T1000 (cell line): ENCODE measurements at regions not wholly inside any gene's neighbourhood (a gene's known extent, or its start where the extent isn't known, plus 50 kb on each side); places are given as distances from the start of the nearest gene placed in this dataset.

ENCODE experiments used
- DNase-seq: peaks from one replicate; lab custom pipeline; 2025; ENCODE audit warnings: mixed read lengths; lab: John Stamatoyannopoulos, UW

DNA sequence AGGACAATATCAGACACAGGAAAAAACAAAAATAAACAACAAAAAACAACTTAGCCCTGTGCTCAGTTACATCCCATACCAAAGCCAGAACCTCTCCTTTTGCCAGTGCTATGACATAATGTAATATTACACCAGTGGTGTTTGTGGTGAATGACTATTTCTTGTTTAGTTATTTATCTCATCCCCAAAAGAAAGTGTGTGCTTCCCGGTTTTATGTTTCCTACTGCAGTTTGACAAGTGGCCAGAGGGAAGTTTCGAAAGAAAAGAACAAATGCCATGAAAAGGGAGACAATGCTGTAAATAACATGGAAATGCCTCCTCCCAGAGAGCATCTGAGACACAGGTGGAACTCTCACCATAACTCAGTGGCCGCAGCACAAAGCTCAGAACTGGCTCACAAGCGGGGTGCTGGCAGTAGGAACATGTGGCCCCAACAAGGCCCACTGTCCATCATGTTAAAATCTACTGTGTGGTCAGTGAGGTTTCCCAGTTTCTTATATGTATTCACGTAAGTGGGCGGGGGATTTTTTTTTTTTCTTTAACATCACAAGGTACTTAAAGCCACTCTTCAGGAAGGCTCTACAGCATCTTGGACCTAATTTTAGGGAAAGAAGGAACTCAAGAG, 158.2 kb downstream of the BARHL2 start:
- no peak for DNase-seq

DNA sequence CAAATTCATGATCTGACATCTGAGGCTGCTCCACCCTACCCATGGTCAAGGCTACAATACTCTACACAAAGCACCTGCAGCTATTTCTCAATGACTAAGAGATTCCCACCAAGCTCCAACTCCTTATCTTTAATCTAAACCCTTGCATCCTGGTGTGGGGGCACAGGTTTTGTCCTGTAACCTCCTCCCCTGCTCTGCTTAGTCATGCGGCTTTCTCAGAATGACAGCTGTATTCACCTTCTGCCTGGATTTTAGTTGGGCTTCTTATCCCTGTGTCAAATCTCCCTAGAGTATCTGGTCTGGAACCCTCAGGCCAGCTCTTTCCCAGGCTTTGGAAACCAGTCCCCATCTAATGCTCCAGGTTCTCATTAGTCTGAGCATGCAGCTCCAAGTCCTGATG, 159.0 kb downstream of the BARHL2 start:
- DNase-seq = no peak

- no peak for DNase-seq
Observed at GRCh38 chr1:90557706-90558105, 159.4 kb downstream of the BARHL2 start.

DNA sequence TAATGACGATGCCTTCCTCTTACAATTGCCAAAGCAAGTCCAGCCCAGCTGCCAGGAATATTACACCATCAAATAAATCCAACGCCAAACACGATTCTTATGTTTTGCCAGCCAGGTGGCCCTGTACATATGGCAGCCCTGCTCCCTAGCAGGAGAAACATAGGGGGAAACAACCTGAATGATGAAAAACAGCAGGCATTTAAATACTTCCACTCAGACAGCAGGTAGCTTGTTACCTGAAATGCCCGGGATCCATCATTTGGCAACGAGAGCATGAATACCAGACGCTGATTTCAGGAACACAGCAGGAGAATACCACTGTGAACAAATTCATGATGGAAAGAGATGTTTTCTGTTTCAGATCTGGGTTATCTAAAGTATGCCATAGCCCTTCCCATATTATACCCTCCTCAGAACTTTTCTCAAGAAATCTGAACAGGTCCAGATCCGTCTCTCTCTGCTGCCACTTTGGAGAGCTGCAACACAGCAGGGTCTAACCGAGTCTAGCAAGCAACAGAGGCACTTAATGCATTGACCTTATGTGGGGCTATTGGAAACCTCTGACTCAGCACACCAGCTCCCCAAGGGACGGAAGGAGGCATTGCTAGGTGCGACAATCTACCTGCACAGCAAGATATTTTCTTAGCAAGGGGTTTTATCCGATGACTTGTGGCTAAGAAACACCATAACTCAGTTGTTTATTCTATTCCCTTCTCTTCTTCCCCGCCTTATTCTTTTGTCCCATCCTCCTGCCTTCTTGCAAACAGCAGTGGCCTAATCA, 166.3 kb downstream of the BARHL2 start:
- DNase-seq = no peak

DNA sequence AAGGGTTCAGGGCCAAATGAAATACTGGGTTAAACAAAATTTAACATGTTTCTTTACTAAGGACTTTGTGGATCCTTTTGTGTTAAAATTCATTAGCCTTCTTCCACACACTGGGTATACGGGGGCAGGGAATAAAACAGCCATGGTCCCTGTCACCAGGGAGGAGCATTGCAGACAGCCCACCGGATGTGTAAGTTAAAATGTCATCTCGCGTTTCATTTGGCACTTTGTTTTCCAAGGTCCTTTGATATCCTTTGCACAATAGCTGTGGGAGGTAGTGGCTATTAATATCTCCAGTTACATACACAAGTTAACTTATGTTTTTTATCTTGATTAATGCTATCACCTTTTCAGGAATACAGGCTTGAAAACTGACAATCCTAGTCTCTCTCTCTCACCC, 172.7 kb downstream of the BARHL2 start:
- no peak for DNase-seq

- no peak for DNase-seq
Observed at GRCh38 chr1:90537606-90538362, 179.3 kb downstream of the BARHL2 start.

GRCh38 chr1:90534663-90535295, 182.3 kb downstream of the BARHL2 start:
- DNase-seq = no peak

- no peak for DNase-seq
Observed at GRCh38 chr1:90534116-90534515, 183.0 kb downstream of the BARHL2 start.

DNA sequence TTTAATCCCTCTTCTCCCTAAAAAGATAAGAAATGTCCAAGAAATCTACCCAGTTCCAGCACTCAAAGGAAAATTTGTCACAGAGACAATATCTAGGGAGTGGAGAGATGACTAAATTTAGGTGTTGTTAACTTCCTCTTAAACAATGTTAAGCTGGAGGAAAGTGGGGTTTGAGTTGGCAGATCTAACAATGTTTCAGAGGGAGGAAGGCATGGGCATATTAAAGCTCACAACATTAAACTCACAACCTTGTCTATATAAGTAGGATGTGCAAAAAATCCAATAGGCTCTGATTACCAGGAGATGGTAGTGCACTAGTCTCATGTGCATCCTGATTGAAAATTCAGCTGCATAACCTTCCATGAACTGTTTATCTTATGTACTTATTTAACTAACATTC, 190.1 kb downstream of the BARHL2 start:
- no peak for DNase-seq

- no peak for DNase-seq
Observed at GRCh38 chr1:90522432-90522831, 194.7 kb downstream of the BARHL2 start.

GRCh38 chr1:90513956-90514355, 203.1 kb downstream of the BARHL2 start:
- no peak for DNase-seq

- no peak for DNase-seq
Observed at GRCh38 chr1:90512441-90512840, 204.7 kb downstream of the BARHL2 start.

DNA sequence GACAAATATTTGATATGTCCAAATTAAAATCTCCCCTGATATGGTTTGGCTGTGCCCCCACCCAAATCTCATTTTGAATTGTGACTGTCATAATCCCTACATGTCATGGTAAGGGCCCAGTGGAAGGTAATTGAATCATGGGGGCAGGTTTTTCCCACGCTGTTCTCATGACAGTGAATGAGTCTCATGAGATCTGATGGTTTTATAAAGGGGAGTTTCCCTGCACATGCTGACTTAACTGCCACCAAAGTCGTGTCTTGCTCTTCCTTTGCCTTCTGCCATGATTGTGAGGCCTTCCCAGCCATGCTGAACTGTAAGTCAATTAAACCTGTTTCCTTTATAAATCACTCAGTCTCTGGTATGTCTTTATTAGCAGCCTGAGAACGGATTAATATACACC, 207.0 kb downstream of the BARHL2 start:
- DNase-seq = no peak

GRCh38 chr1:90509225-90510048, 207.7 kb downstream of the BARHL2 start:
- DNase-seq = no peak

DNA sequence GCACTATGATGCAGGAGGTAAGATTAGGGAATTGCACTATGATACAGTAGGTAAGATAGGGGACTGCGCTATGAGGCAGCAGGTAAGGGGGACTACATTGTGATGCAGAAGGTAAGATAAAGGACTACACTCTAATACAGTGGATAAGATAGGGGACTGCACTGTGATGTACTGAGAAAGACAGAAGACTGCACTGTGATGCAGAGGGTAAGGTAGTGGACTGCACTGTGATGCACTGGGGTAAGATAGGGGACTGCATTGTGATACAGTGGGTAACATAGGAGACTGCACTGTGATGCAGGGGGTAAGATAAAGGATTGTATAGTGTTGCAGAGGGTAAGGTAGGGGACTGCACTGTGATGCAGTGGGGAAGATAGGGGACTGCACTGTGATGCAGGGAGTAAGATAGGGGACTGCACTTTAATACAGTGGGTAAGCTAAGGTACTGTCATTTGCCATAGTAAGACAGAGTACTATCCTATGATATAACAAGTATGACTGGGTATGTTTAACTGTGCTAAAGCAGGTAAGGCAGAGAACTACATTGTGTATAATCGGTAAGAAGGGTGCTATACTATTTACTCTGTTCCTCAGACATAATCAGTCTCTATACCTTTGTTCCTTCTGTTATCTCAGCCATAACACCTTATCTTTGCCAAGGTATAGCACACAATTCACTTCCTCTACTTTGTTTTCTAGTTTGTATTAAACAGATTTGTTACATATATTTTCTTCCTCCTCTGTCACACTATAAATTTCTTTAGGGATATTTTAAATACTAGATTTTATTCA, 208.5 kb downstream of the BARHL2 start:
- DNase-seq = no peak

GRCh38 chr1:90507173-90507572, 209.9 kb downstream of the BARHL2 start:
- DNase-seq = no peak

- DNase-seq = no peak
Observed at GRCh38 chr1:90505806-90506205, 211.3 kb downstream of the BARHL2 start.

DNA sequence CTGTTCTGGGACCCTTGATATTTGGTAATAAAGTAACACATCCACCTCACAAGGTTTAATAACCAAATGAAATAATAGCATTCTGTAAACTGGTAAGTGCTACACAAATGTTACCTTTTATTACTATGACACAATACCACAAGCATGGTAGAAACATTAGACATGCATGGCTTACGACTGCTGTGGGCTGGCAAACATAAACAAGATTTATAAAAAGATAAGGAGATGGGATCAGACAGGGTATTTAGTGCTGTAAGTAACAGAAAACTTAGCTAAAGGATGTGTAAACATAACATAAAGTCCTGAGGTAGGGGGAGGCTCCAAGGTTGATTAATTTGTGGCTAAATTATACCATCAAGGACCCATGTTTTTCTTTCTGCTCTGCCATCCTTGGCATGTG, 212.6 kb downstream of the BARHL2 start:
- no peak for DNase-seq

DNA sequence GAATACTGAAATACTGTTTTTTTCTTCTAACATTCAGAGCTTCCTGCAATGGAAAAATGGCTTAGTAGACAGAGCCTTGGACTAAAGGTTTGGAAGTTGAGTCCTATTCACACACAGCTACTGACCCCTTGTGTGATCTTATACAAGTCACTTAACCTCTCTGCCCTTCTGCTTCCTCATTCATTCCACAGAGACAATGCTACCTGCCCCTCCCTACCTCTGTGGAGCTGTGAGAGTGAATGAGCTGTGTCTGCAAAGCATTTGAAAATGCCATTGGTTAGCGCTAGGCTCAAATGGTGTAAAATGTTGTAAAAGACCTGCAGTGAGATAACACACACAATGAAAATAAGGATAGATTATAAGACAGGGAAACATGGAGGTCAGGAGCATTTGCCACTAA, 214.4 kb downstream of the BARHL2 start:
- no peak for DNase-seq

- DNase-seq = no peak
Observed at GRCh38 chr1:90502194-90502593, 214.9 kb downstream of the BARHL2 start.

DNA sequence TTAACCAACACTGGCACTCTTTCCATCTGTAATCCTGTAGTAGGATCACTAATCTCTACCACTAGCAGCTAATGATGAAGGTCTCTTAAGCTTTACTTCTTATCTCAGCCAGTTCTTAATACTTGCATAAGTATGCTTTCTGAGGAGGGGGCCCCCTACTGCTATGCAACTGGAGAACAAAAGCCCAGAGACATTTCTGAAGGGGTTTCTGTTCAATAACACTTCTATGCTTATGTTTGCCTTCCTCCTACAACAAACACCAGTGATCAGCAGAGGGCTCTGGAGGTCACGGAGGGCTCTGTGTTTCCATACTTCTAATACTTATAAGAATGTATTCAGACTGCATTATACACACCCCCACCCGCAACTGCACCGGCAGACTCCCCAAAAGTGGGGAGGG, 215.8 kb downstream of the BARHL2 start:
- no peak for DNase-seq
